ENCODE measurements at regions not wholly inside any gene's neighbourhood (a gene's known extent, or its start where the extent isn't known, plus 50 kb on each side); places are given as distances from the start of the nearest gene placed in this dataset.

- no peak for DNase-seq
- ATAC-seq = no peak
- intact Hi-C loops (cut with DNase I, micrococcal nuclease) = no loop called here
Observed at GRCh38 chr16:85363881-85364280, 249.2 kb upstream of the GSE1 start.

- ATAC-seq (no peak), DNase-seq (no peak)
- intact Hi-C loops (cut with DNase I, micrococcal nuclease) = no loop called here
Observed at GRCh38 chr16:85364323-85365040, 248.6 kb upstream of the GSE1 start.

GRCh38 chr16:85365120-85365519, 248.0 kb upstream of the GSE1 start:
- DNase-seq (no peak), ATAC-seq (peak; percentile 30)
- intact Hi-C loops (cut with DNase I, micrococcal nuclease) = no loop called here

GRCh38 chr16:85366031-85366763, 246.9 kb upstream of the GSE1 start:
- no peak for DNase-seq
- no peak for ATAC-seq
- intact Hi-C loops (cut with DNase I, micrococcal nuclease) = no loop called here

GRCh38 chr16:85367485-85367884, 245.6 kb upstream of the GSE1 start:
- intact Hi-C loops (cut with DNase I, micrococcal nuclease) = no loop called here
- DNase-seq (no peak), ATAC-seq (no peak)

- intact Hi-C loops (cut with DNase I, micrococcal nuclease) = no loop called here
- ATAC-seq (no peak), DNase-seq (no peak)
Observed at GRCh38 chr16:85369060-85369459, 244.1 kb upstream of the GSE1 start.

- peak; percentile 72 to 86 for DNase-seq
- ATAC-seq = peak; percentile 59
- intact Hi-C loops (cut with DNase I, micrococcal nuclease) = no loop called here
Observed at GRCh38 chr16:85369741-85370528, 243.2 kb upstream of the GSE1 start.

GRCh38 chr16:85370543-85370880, 242.6 kb upstream of the GSE1 start:
- no peak for DNase-seq
- intact Hi-C loops (cut with DNase I, micrococcal nuclease) = no loop called here
- ATAC-seq = no peak

GRCh38 chr16:85370881-85371651, 242.1 kb upstream of the GSE1 start:
- ATAC-seq (peak; percentile 90), DNase-seq (peak; percentile 86 to 88)
- intact Hi-C loops (cut with DNase I, micrococcal nuclease) = no loop called here

- no peak for DNase-seq
- intact Hi-C loops (cut with DNase I, micrococcal nuclease) = no loop called here
- ATAC-seq = no peak
Observed at GRCh38 chr16:85371948-85372347, 241.2 kb upstream of the GSE1 start.

GRCh38 chr16:85372627-85373372, 240.3 kb upstream of the GSE1 start:
- intact Hi-C loops (cut with DNase I, micrococcal nuclease) = no loop called here
- DNase-seq = no peak
- ATAC-seq = no peak

GRCh38 chr16:85373741-85374570, 239.2 kb upstream of the GSE1 start:
- no peak for DNase-seq
- ATAC-seq = no peak
- intact Hi-C loops (cut with DNase I, micrococcal nuclease) = no loop called here

- intact Hi-C loops (cut with DNase I, micrococcal nuclease) = no loop called here
- no peak for ATAC-seq
Observed at GRCh38 chr16:85374571-85374872, 238.6 kb upstream of the GSE1 start.

GRCh38 chr16:85375282-85375681, 237.8 kb upstream of the GSE1 start:
- DNase-seq (no peak), ATAC-seq (no peak)
- intact Hi-C loops (cut with DNase I, micrococcal nuclease) = no loop called here

More at GRCh38 chr16:85374571-85374872, 238.6 kb upstream of the GSE1 start:
- DNase-seq = no peak

GRCh38 chr16:85376292-85377095, 236.6 kb upstream of the GSE1 start:
- ATAC-seq (peak; percentile 60), DNase-seq (peak; percentile 70 to 72)
- intact Hi-C loops (cut with DNase I, micrococcal nuclease) = no loop called here

- DNase-seq (no peak), ATAC-seq (peak; percentile 35)
- intact Hi-C loops (cut with DNase I, micrococcal nuclease) = no loop called here
Observed at GRCh38 chr16:85377388-85378144, 235.6 kb upstream of the GSE1 start.

All from left colon (tissue), 2 donors.